ENCODE measurements at regions not wholly inside any gene's neighbourhood (a gene's known extent, or its start where the extent isn't known, plus 50 kb on each side); places are given as distances from the start of the nearest gene placed in this dataset.

- TF ChIP-seq, protein P1, sequence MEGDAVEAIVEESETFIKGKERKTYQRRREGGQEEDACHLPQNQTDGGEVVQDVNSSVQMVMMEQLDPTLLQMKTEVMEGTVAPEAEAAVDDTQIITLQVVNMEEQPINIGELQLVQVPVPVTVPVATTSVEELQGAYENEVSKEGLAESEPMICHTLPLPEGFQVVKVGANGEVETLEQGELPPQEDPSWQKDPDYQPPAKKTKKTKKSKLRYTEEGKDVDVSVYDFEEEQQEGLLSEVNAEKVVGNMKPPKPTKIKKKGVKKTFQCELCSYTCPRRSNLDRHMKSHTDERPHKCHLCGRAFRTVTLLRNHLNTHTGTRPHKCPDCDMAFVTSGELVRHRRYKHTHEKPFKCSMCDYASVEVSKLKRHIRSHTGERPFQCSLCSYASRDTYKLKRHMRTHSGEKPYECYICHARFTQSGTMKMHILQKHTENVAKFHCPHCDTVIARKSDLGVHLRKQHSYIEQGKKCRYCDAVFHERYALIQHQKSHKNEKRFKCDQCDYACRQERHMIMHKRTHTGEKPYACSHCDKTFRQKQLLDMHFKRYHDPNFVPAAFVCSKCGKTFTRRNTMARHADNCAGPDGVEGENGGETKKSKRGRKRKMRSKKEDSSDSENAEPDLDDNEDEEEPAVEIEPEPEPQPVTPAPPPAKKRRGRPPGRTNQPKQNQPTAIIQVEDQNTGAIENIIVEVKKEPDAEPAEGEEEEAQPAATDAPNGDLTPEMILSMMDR (conservative IDR thresholded peaks at IDR 0.05; ENCODE audit: low read length), result no peak
- TF ChIP-seq EZH2phosphoT487 (IDR thresholded peaks at IDR 0.05; ENCODE audit: borderline replicate concordance), result no peak
These were observed 71.7 kb upstream of the KCND2 start for GRCh38 chr7:120201290-120201689.

Measured in Loucy (cell line).